ENCODE measurements at regions not wholly inside any gene's neighbourhood (a gene's known extent, or its start where the extent isn't known, plus 50 kb on each side); places are given as distances from the start of the nearest gene placed in this dataset.

GRCh38 chr4:19375136-19375804 lies 876.4 kb upstream of the SLIT2 start:
- DNase-seq, result no peak
- Histone ChIP-seq H3K36me3 (ENCODE audit: control insufficient read depth in 1 of 2, insufficient read depth in 2 of 2, low read depth in 1 of 2, low read length in 2 of 2) (no peaks in the 10 kb centered on the region), H3K4me3 (ENCODE audit: insufficient read depth in 1 of 2, low read depth in 1 of 2, low read length in 2 of 2) (no peak overlapping the region), H2BK12ac (ENCODE audit: low read length in 2 of 2) (no peak overlapping the region), H2BK5ac (ENCODE audit: low read depth, low read length, poor library complexity, severe bottlenecking) (no peak overlapping the region), H4K91ac (ENCODE audit: low read length) (no peak overlapping the region), H2BK120ac (ENCODE audit: low read depth, low read length) (no peak overlapping the region), H3K79me1 (replicated peaks; ENCODE audit: low read length, poor library complexity, severe bottlenecking) (no peaks in the 10 kb centered on the region), H3K4me1 (ENCODE audit: control insufficient read depth, insufficient read depth, low read depth, low read length) (no peaks in the 10 kb centered on the region), H2AK5ac (ENCODE audit: low read length, severe bottlenecking) (no peak overlapping the region), H3K27ac (ENCODE audit: low read length, poor library complexity, severe bottlenecking) (no peak overlapping the region), H3K27me3 (ENCODE audit: control insufficient read depth in 1 of 2, insufficient read depth in 1 of 2, low read length in 2 of 2) (no peaks in the 10 kb centered on the region), H3K18ac (ENCODE audit: low read depth in 1 of 2, low read length in 2 of 2) (no peak overlapping the region), H3K9me3 (ENCODE audit: control insufficient read depth, low read length) (no peaks in the 10 kb centered on the region), H3K9ac (ENCODE audit: low read length) (no peak overlapping the region), H2BK15ac (ENCODE audit: low read depth, poor library complexity, severe bottlenecking) (no peak overlapping the region), H2AFZ (ENCODE audit: low read depth, low read length) (no peak overlapping the region), H4K8ac (ENCODE audit: low read length) (no peak overlapping the region), H3K14ac (ENCODE audit: low read length in 2 of 2) (no peak overlapping the region), H3K4me2 (ENCODE audit: low read length, poor library complexity, severe bottlenecking) (no peak overlapping the region), H3K23ac (ENCODE audit: low read length in 2 of 2) (no peak overlapping the region), H3K4ac (ENCODE audit: low read depth in 1 of 2, low read length in 2 of 2) (no peak overlapping the region)
- 81% methylated on average over 4 of the region's 4 CpGs for WGBS

- H2BK5ac ChIP-seq (ENCODE audit: low read depth, low read length, poor library complexity, severe bottlenecking), result no peak overlapping the region
- no peak overlapping the region for H3K14ac ChIP-seq (ENCODE audit: low read length in 2 of 2)
- H3K79me1 ChIP-seq (replicated peaks; ENCODE audit: low read length, poor library complexity, severe bottlenecking), result no peaks in the 10 kb centered on the region
- H3K9ac ChIP-seq (ENCODE audit: low read length), result no peak overlapping the region
- H3K4me1 ChIP-seq (ENCODE audit: control insufficient read depth, insufficient read depth, low read depth, low read length), result no peaks in the 10 kb centered on the region
- no peaks in the 10 kb centered on the region for H3K27me3 ChIP-seq (ENCODE audit: control insufficient read depth in 1 of 2, insufficient read depth in 1 of 2, low read length in 2 of 2)
- H4K91ac ChIP-seq (ENCODE audit: low read length), result no peak overlapping the region
- H3K23ac ChIP-seq (ENCODE audit: low read length in 2 of 2), result no peak overlapping the region
- H2BK15ac ChIP-seq (ENCODE audit: low read depth, poor library complexity, severe bottlenecking), result no peak overlapping the region
- H2BK120ac ChIP-seq (ENCODE audit: low read depth, low read length), result no peak overlapping the region
- H4K8ac ChIP-seq (ENCODE audit: low read length), result no peak overlapping the region
- WGBS, result 98% methylated on average over 2 of the region's 2 CpGs
- H3K4me3 ChIP-seq (ENCODE audit: insufficient read depth in 1 of 2, low read depth in 1 of 2, low read length in 2 of 2), result no peak overlapping the region
- no peak overlapping the region for H2AK5ac ChIP-seq (ENCODE audit: low read length, severe bottlenecking)
- no peak overlapping the region for H3K27ac ChIP-seq (ENCODE audit: low read length, poor library complexity, severe bottlenecking)
- H3K18ac ChIP-seq (ENCODE audit: low read depth in 1 of 2, low read length in 2 of 2), result no peak overlapping the region
- no peak overlapping the region for H2AFZ ChIP-seq (ENCODE audit: low read depth, low read length)
- H3K9me3 ChIP-seq (ENCODE audit: control insufficient read depth, low read length), result no peaks in the 10 kb centered on the region
- no peak overlapping the region for H2BK12ac ChIP-seq (ENCODE audit: low read length in 2 of 2)
- no peak overlapping the region for H3K4ac ChIP-seq (ENCODE audit: low read depth in 1 of 2, low read length in 2 of 2)
- H3K4me2 ChIP-seq (ENCODE audit: low read length, poor library complexity, severe bottlenecking), result no peak overlapping the region
- DNase-seq, result no peak
- H3K36me3 ChIP-seq (ENCODE audit: control insufficient read depth in 1 of 2, insufficient read depth in 2 of 2, low read depth in 1 of 2, low read length in 2 of 2), result no peaks in the 10 kb centered on the region
Measured at GRCh38 chr4:19372390-19372789, 879.3 kb upstream of the SLIT2 start.

- Histone ChIP-seq H3K4me3 (ENCODE audit: insufficient read depth in 1 of 2, low read depth in 1 of 2, low read length in 2 of 2) (no peak overlapping the region), H3K79me1 (replicated peaks; ENCODE audit: low read length, poor library complexity, severe bottlenecking) (no peaks in the 10 kb centered on the region), H3K9ac (ENCODE audit: low read length) (no peak overlapping the region), H3K14ac (ENCODE audit: low read length in 2 of 2) (no peak overlapping the region), H3K4me2 (ENCODE audit: low read length, poor library complexity, severe bottlenecking) (no peak overlapping the region), H2BK120ac (ENCODE audit: low read depth, low read length) (no peak overlapping the region), H3K4me1 (ENCODE audit: control insufficient read depth, insufficient read depth, low read depth, low read length) (no peaks in the 10 kb centered on the region), H2BK15ac (ENCODE audit: low read depth, poor library complexity, severe bottlenecking) (no peak overlapping the region), H2AFZ (ENCODE audit: low read depth, low read length) (no peak overlapping the region), H3K36me3 (ENCODE audit: control insufficient read depth in 1 of 2, insufficient read depth in 2 of 2, low read depth in 1 of 2, low read length in 2 of 2) (no peaks in the 10 kb centered on the region), H3K27ac (ENCODE audit: low read length, poor library complexity, severe bottlenecking) (no peak overlapping the region), H2BK5ac (ENCODE audit: low read depth, low read length, poor library complexity, severe bottlenecking) (no peak overlapping the region), H4K8ac (ENCODE audit: low read length) (no peak overlapping the region), H3K18ac (ENCODE audit: low read depth in 1 of 2, low read length in 2 of 2) (no peak overlapping the region), H4K91ac (ENCODE audit: low read length) (no peak overlapping the region), H2AK5ac (ENCODE audit: low read length, severe bottlenecking) (no peak overlapping the region), H2BK12ac (ENCODE audit: low read length in 2 of 2) (no peak overlapping the region), H3K23ac (ENCODE audit: low read length in 2 of 2) (no peak overlapping the region), H3K4ac (ENCODE audit: low read depth in 1 of 2, low read length in 2 of 2) (no peak overlapping the region), H3K9me3 (ENCODE audit: control insufficient read depth, low read length) (no peaks in the 10 kb centered on the region), H3K27me3 (ENCODE audit: control insufficient read depth in 1 of 2, insufficient read depth in 1 of 2, low read length in 2 of 2) (no peaks in the 10 kb centered on the region)
- no peak for DNase-seq
- 94% methylated on average over 2 of the region's 3 CpGs for WGBS
Measured at GRCh38 chr4:19368800-19369199, 882.9 kb upstream of the SLIT2 start.

- DNase-seq, result no peak
- Histone ChIP-seq H3K9ac (ENCODE audit: low read length) (no peak overlapping the region), H3K4me1 (ENCODE audit: control insufficient read depth, insufficient read depth, low read depth, low read length) (no peaks in the 10 kb centered on the region), H3K36me3 (ENCODE audit: control insufficient read depth in 1 of 2, insufficient read depth in 2 of 2, low read depth in 1 of 2, low read length in 2 of 2) (no peaks in the 10 kb centered on the region), H3K27me3 (ENCODE audit: control insufficient read depth in 1 of 2, insufficient read depth in 1 of 2, low read length in 2 of 2) (no peaks in the 10 kb centered on the region), H3K4me3 (ENCODE audit: insufficient read depth in 1 of 2, low read depth in 1 of 2, low read length in 2 of 2) (no peak overlapping the region), H4K91ac (ENCODE audit: low read length) (no peak overlapping the region), H2BK120ac (ENCODE audit: low read depth, low read length) (no peak overlapping the region), H2BK5ac (ENCODE audit: low read depth, low read length, poor library complexity, severe bottlenecking) (no peak overlapping the region), H3K14ac (ENCODE audit: low read length in 2 of 2) (no peak overlapping the region), H3K4me2 (ENCODE audit: low read length, poor library complexity, severe bottlenecking) (no peak overlapping the region), H2BK15ac (ENCODE audit: low read depth, poor library complexity, severe bottlenecking) (no peak overlapping the region), H3K9me3 (ENCODE audit: control insufficient read depth, low read length) (no peaks in the 10 kb centered on the region), H3K79me1 (replicated peaks; ENCODE audit: low read length, poor library complexity, severe bottlenecking) (no peaks in the 10 kb centered on the region), H3K27ac (ENCODE audit: low read length, poor library complexity, severe bottlenecking) (no peak overlapping the region), H3K23ac (ENCODE audit: low read length in 2 of 2) (no peak overlapping the region), H3K18ac (ENCODE audit: low read depth in 1 of 2, low read length in 2 of 2) (no peak overlapping the region), H3K4ac (ENCODE audit: low read depth in 1 of 2, low read length in 2 of 2) (no peak overlapping the region), H4K8ac (ENCODE audit: low read length) (no peak overlapping the region), H2BK12ac (ENCODE audit: low read length in 2 of 2) (no peak overlapping the region), H2AK5ac (ENCODE audit: low read length, severe bottlenecking) (no peak overlapping the region), H2AFZ (ENCODE audit: low read depth, low read length) (no peak overlapping the region)
- WGBS, result no CpG with 5 or more reads among the region's 2 CpGs
Measured at GRCh38 chr4:19366916-19367315, 884.8 kb upstream of the SLIT2 start.

All from mesenchymal stem cell (in vitro differentiated cells and primary cell).